Neural crest cell (in vitro differentiated cells): ENCODE measurements at regions not wholly inside any gene's neighbourhood (a gene's known extent, or its start where the extent isn't known, plus 50 kb on each side); places are given as distances from the start of the nearest gene placed in this dataset.

ENCODE experiments used
- DNase-seq: peaks from one replicate; pipeline ENCODE4 v3.0.0; 2021; ENCODE audit warnings: low read depth, mixed read lengths, low spot score
- H3K27ac Mint-ChIP-seq: one replicate; pipeline ENCODE4 v1.8.0; 2021; ENCODE audit warnings: mild to moderate bottlenecking, mixed read lengths; ENCODE audit not compliant: unreplicated experiment
- H3K27me3 Mint-ChIP-seq: 2 replicates; pipeline ENCODE4 v1.8.0; 2021; ENCODE audit warnings: low read depth, mild to moderate bottlenecking, mixed read lengths
- H3K36me3 Mint-ChIP-seq: 2 replicates; pipeline ENCODE4 v1.8.0; 2021; ENCODE audit warnings: low read depth, mild to moderate bottlenecking, mixed read lengths
- H3K4me1 Mint-ChIP-seq: 2 replicates; pipeline ENCODE4 v1.8.0; 2021; ENCODE audit warnings: mixed read lengths
- H3K4me3 Mint-ChIP-seq: one replicate; pipeline ENCODE4 v1.8.0; 2021; ENCODE audit warnings: mild to moderate bottlenecking, mixed read lengths
- H3K9me3 Mint-ChIP-seq: 2 replicates; pipeline ENCODE4 v1.8.0; 2021; ENCODE audit warnings: mixed read lengths
- CTCF ChIP-seq: fragments of 200-600 bp; sonication (generic); conservative IDR thresholded peaks from 2 replicates; pipeline ENCODE4 v1.5.0; 2021; ENCODE audit warnings: antibody characterized with exemption, mild to moderate bottlenecking

- H3K4me1 Mint-ChIP-seq = no peaks in the 10 kb centered on the region
- no peak overlapping the region for H3K27ac Mint-ChIP-seq
- peaks cover 6% of the 10 kb centered on the region for H3K36me3 Mint-ChIP-seq
- H3K27me3 Mint-ChIP-seq = no peaks in the 10 kb centered on the region
- peaks cover 3% of the 10 kb centered on the region for H3K9me3 Mint-ChIP-seq
- DNase-seq = no peak
- no peak for TF ChIP-seq CTCF
- no peak overlapping the region for H3K4me3 Mint-ChIP-seq
These were observed 54.3 kb upstream of the SOX1 start for GRCh38 chr13:112012705-112013085.

GRCh38 chr13:112013665-112014064 lies 53.3 kb upstream of the SOX1 start:
- H3K4me1 Mint-ChIP-seq = no peaks in the 10 kb centered on the region
- H3K9me3 Mint-ChIP-seq = peaks cover 6% of the 10 kb centered on the region
- H3K27me3 Mint-ChIP-seq = no peaks in the 10 kb centered on the region
- no peak for TF ChIP-seq CTCF
- no peak for DNase-seq
- no peak overlapping the region for H3K4me3 Mint-ChIP-seq
- H3K36me3 Mint-ChIP-seq = peaks cover 8% of the 10 kb centered on the region
- no peak overlapping the region for H3K27ac Mint-ChIP-seq

- H3K36me3 Mint-ChIP-seq = peaks cover 8% of the 10 kb centered on the region
- no peak for DNase-seq
- H3K27me3 Mint-ChIP-seq = no peaks in the 10 kb centered on the region
- TF ChIP-seq CTCF = no peak
- H3K27ac Mint-ChIP-seq = no peak overlapping the region
- no peak overlapping the region for H3K4me3 Mint-ChIP-seq
- H3K9me3 Mint-ChIP-seq = peaks cover 6% of the 10 kb centered on the region
- no peaks in the 10 kb centered on the region for H3K4me1 Mint-ChIP-seq
These were observed 52.1 kb upstream of the SOX1 start for GRCh38 chr13:112014857-112015256.
